Smooth muscle cell (in vitro differentiated cells): ENCODE measurements at regions not wholly inside any gene's neighbourhood (a gene's known extent, or its start where the extent isn't known, plus 50 kb on each side); places are given as distances from the start of the nearest gene placed in this dataset.

Experiments used
- DNase-seq: peaks from one replicate; lab custom pipeline; 2025; ENCODE audit not compliant: unreplicated experiment; lab: John Stamatoyannopoulos, UW
- H2AFZ ChIP-seq: fragments of 200-600 bp; sonication (generic); 2 replicates; pipeline ENCODE4 v1.6.0; 2016; ENCODE audit warnings: antibody characterized with exemption, low read depth, mild to moderate bottlenecking
- H3F3A ChIP-seq: fragments of 200-600 bp; sonication (generic); 2 replicates; pipeline ENCODE4 v1.6.0; 2017; ENCODE audit warnings: antibody characterized with exemption, low read depth
- H3K27ac ChIP-seq: fragments of 200-600 bp; sonication (generic); 2 replicates; pipeline ENCODE4 v1.5.1; 2016; ENCODE audit warnings: low read depth, mild to moderate bottlenecking
- H3K27me3 ChIP-seq: fragments of 200-600 bp; sonication (generic); 2 replicates; pipeline ENCODE4 v1.6.1; 2016; ENCODE audit warnings: low read depth, mild to moderate bottlenecking
- H3K36me3 ChIP-seq: fragments of 200-600 bp; sonication (generic); 2 replicates; pipeline ENCODE4 v1.5.1; 2016; ENCODE audit warnings: low read depth
- H3K4me1 ChIP-seq: fragments of 200-600 bp; sonication (generic); 2 replicates; pipeline ENCODE4 v1.5.1; 2016; ENCODE audit warnings: low read depth
- H3K4me2 ChIP-seq: fragments of 200-600 bp; sonication (generic); 2 replicates; pipeline ENCODE4 v1.6.0; 2016; ENCODE audit warnings: mild to moderate bottlenecking
- H3K4me3 ChIP-seq: fragments of 200-600 bp; sonication (generic); 2 replicates; pipeline ENCODE4 v1.5.1; 2016; ENCODE audit warnings: mild to moderate bottlenecking
- H3K79me2 ChIP-seq: fragments of 200-600 bp; sonication (generic); 2 replicates; pipeline ENCODE4 v1.6.0; 2016; ENCODE audit warnings: low read depth, mild to moderate bottlenecking
- H3K9ac ChIP-seq: fragments of 200-600 bp; sonication (generic); 2 replicates; pipeline ENCODE4 v1.6.0; 2016; ENCODE audit warnings: low read depth
- H3K9me3 ChIP-seq: fragments of 200-600 bp; sonication (generic); replicated peaks from 2 replicates; pipeline ENCODE4 v1.5.1; 2016; ENCODE audit warnings: low read depth
- H4K20me1 ChIP-seq: fragments of 200-600 bp; sonication (generic); 2 replicates; pipeline ENCODE4 v1.6.0; 2016; ENCODE audit warnings: low read depth
- WGBS: methylation state at CpG from one replicate; pipeline ENCODE4 v1.1.7; 2016; ENCODE audit warnings: low lambda C conversion rate; 5-methylcytosine and 5-hydroxymethylcytosine counted together
- TF ChIP-seq, protein P1 (sequence below): fragments of 200-600 bp; sonication (generic); IDR thresholded peaks from 2 replicates; pipeline ENCODE4 v1.5.1; 2017; ENCODE audit warnings: borderline replicate concordance, mild to moderate bottlenecking, antibody characterized with exemption; ENCODE audit not compliant: insufficient read depth, poor library complexity, severe bottlenecking

DNA sequence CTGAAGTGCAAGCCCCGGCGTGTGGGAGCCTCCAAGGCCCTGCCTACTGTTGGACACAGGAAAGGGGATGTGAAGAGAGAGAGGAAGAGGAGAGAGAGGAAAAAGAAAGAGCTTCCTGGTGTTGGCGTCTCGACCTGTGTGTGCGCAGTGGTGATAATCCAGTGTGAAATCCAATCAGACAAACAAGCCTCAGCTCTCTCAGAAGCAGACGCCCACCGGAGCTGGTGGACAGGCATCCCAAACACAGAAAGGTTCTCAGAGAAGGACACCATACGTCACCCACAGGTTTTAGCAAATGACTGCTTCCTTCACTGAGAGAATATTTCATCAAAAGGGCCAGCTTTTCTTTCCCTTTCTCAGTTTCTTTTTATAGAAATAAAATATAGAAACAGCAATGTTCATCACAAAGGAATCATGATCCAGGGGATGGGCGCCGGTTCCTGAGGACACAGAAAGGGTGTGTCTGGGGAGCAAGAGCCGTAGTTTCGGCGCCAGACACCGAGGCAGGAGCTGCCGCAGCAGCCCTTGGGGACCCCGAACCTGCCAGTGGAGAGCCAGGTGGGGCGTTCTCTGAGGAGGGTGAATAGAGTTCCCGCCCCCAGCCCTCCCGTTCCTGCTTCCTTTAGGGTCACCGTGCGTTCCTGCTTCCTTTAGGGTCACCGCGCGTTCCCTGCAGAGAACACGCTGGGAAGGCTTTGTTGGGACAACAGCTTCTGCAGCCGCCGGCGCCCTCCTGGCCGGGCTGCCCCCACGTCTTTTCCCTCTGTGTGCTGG is 145.8 kb upstream of the SOX1 start:
- H3K4me2 ChIP-seq, result no peak overlapping the region
- 84% methylated on average over 22 of the region's 30 CpGs for WGBS

DNA sequence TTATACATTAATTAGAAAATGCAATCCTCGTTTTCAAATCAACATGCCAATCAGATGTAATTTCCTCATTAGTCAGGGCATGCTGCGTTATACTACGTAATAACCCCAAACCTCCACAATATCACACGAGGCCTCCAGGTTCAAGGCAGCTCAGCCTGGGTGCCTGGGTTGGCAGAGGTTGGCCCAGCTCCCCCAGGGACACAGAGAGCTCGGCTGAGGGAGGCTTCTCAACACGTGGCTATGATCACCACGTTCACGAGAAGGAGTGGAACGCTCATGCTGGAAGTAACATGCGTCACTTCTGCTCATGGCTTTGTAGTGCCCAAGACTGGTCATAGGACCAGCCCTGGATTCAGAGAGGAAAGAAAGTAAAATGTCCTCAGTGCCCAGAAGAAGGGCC is 144.9 kb upstream of the SOX1 start:
- no peak for DNase-seq
- no peaks in the 10 kb centered on the region for H4K20me1 ChIP-seq
- peaks cover 3% of the 10 kb centered on the region for H3K27me3 ChIP-seq
- H3K79me2 ChIP-seq, result no peaks in the 10 kb centered on the region
- no peak overlapping the region for H2AFZ ChIP-seq
- 91% methylated on average over 10 of the region's 10 CpGs for WGBS
- H3K4me1 ChIP-seq, result no peaks in the 10 kb centered on the region
- H3K27ac ChIP-seq, result no peak overlapping the region
- H3K9me3 ChIP-seq, result no peaks in the 10 kb centered on the region
- TF ChIP-seq, protein P1, sequence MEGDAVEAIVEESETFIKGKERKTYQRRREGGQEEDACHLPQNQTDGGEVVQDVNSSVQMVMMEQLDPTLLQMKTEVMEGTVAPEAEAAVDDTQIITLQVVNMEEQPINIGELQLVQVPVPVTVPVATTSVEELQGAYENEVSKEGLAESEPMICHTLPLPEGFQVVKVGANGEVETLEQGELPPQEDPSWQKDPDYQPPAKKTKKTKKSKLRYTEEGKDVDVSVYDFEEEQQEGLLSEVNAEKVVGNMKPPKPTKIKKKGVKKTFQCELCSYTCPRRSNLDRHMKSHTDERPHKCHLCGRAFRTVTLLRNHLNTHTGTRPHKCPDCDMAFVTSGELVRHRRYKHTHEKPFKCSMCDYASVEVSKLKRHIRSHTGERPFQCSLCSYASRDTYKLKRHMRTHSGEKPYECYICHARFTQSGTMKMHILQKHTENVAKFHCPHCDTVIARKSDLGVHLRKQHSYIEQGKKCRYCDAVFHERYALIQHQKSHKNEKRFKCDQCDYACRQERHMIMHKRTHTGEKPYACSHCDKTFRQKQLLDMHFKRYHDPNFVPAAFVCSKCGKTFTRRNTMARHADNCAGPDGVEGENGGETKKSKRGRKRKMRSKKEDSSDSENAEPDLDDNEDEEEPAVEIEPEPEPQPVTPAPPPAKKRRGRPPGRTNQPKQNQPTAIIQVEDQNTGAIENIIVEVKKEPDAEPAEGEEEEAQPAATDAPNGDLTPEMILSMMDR, result no peak
- H3K9ac ChIP-seq, result no peak overlapping the region
- H3K4me3 ChIP-seq, result no peak overlapping the region
- no peaks in the 10 kb centered on the region for H3K36me3 ChIP-seq
- no peak overlapping the region for H3K4me2 ChIP-seq
- no peaks in the 10 kb centered on the region for H3F3A ChIP-seq

More for the DNA sequence above, 145.8 kb upstream of the SOX1 start:
- H3K27ac ChIP-seq, result no peak overlapping the region
- H3K9me3 ChIP-seq, result no peaks in the 10 kb centered on the region
- H3K4me3 ChIP-seq, result no peak overlapping the region
- no peak overlapping the region for H3K9ac ChIP-seq
- H3K79me2 ChIP-seq, result no peaks in the 10 kb centered on the region
- H3F3A ChIP-seq, result no peaks in the 10 kb centered on the region
- peaks cover 3% of the 10 kb centered on the region for H3K27me3 ChIP-seq
- no peak overlapping the region for H2AFZ ChIP-seq
- TF ChIP-seq, protein P1, result no peak
- H4K20me1 ChIP-seq, result no peaks in the 10 kb centered on the region
- no peak for DNase-seq
- no peaks in the 10 kb centered on the region for H3K36me3 ChIP-seq
- no peaks in the 10 kb centered on the region for H3K4me1 ChIP-seq

DNA sequence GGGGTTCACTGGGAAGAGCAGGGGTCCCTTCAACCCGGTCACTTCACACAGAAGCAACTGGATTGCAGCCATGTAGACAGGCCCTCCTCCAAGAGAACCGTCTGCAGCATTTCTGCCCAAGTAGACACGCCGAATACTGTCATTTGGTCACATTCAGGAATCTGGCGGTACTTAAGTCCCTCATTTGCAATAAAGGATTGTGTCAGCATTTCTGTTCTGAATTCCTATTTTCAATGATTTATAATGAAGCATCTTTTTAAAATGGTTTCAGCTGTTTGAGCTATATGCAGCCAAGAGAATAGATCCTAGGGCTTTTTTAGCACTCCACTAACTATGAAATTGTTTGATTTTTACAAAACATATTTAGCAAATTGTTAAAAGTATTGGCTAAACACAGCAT is 143.5 kb upstream of the SOX1 start:
- Histone ChIP-seq H3K9ac (no peak overlapping the region), H3K4me1 (no peaks in the 10 kb centered on the region), H3K27me3 (peaks cover 3% of the 10 kb centered on the region), H4K20me1 (no peaks in the 10 kb centered on the region), H3K4me2 (no peak overlapping the region), H3K4me3 (no peak overlapping the region), H3K36me3 (no peaks in the 10 kb centered on the region), H3F3A (no peaks in the 10 kb centered on the region), H2AFZ (no peak overlapping the region), H3K27ac (no peak overlapping the region), H3K79me2 (no peaks in the 10 kb centered on the region), H3K9me3 (no peaks in the 10 kb centered on the region)
- WGBS, result 89% methylated on average over 5 of the region's 5 CpGs
- no peak for DNase-seq
- TF ChIP-seq, protein P1, result no peak

DNA sequence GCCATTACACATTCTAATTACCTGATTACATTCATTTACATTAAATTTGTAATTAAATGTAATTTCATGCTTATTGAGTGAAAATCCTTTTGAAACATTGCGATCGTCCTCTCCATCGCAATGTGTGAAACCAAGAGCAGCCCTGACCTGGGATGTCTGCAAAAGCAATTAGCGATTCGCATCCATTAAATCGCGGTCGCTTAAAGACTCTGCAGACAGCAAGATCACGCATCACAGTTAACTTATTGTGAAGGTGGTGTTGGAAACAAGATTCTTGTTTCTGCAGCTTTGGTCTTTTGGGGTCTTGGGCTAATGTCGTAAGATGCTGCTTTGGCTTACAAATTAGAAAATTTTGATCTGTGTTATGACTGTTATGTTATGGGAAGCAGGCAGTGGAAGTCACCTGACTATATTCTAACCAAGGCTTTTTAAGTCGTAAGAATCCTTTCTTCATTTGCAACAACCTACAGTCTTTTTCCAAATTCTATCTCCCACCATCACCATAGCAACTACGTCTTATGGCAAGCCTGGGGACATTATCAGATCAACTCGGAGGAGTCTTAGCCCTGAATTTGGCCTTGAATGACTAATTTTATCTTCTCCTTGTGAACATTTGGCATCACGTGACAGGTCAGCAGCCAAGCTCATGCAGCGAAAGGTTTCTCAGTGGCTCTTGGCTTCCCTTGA is 142.8 kb upstream of the SOX1 start:
- Histone ChIP-seq H3F3A (no peaks in the 10 kb centered on the region), H3K4me1 (no peaks in the 10 kb centered on the region), H2AFZ (no peak overlapping the region), H3K79me2 (no peaks in the 10 kb centered on the region), H3K27me3 (peaks cover 3% of the 10 kb centered on the region), H3K36me3 (no peaks in the 10 kb centered on the region), H3K4me2 (no peak overlapping the region), H3K27ac (no peak overlapping the region), H3K4me3 (no peak overlapping the region), H4K20me1 (no peaks in the 10 kb centered on the region), H3K9me3 (no peaks in the 10 kb centered on the region), H3K9ac (no peak overlapping the region)
- 91% methylated on average over 15 of the region's 15 CpGs for WGBS
- DNase-seq, result no peak
- TF ChIP-seq, protein P1, result no peak
